SK-N-SH (cell line): ENCODE measurements at regions not wholly inside any gene's neighbourhood (a gene's known extent, or its start where the extent isn't known, plus 50 kb on each side); places are given as distances from the start of the nearest gene placed in this dataset.

ENCODE experiments used
- EP300 ChIP-seq, 2 experiments: IDR thresholded peaks; 2 replicates each; pipeline versions ENCODE4 v1.4.0 to v1.6.1; 2012; ENCODE audit warnings: borderline replicate concordance in 1 of 2, low read depth in 1 of 2, low read length in 1 of 2
- EZH2phosphoT487 ChIP-seq: fragments of 200-600 bp; sonication (generic); IDR thresholded peaks from 2 replicates; pipeline ENCODE4 v1.6.1; 2017; ENCODE audit warnings: low read depth, mixed run types, mild to moderate bottlenecking, antibody characterized with exemption, moderate library complexity, borderline replicate concordance
- FOXJ3 ChIP-seq: sonication (generic); formaldehyde crosslinking; IDR thresholded peaks from 2 replicates; pipeline ENCODE4 v1.5.1; 2020; ENCODE audit warnings: mild to moderate bottlenecking, missing genetic modification reagents
- MXI1 ChIP-seq: IDR thresholded peaks from 2 replicates; pipeline ENCODE4 v1.6.1; 2012; ENCODE audit warnings: mild to moderate bottlenecking, low read depth, low read length, improper control_type of control experiment
- NFIC ChIP-seq: IDR thresholded peaks from 2 replicates; pipeline ENCODE4 v1.4.0; 2012; ENCODE audit warnings: borderline replicate concordance
- POLR2AphosphoS5 ChIP-seq: IDR thresholded peaks from 2 replicates; pipeline ENCODE4 v1.6.1; 2012; ENCODE audit warnings: low read depth, low read length
- RAD21 ChIP-seq: IDR thresholded peaks from 2 replicates; pipeline ENCODE4 v1.6.1; 2012; ENCODE audit warnings: mild to moderate bottlenecking, low read length
- RFX5 ChIP-seq: IDR thresholded peaks from 2 replicates; pipeline ENCODE4 v1.6.1; 2012; ENCODE audit warnings: mild to moderate bottlenecking, improper control_type of control experiment, low read length
- SIN3A ChIP-seq: IDR thresholded peaks from 2 replicates; pipeline ENCODE4 v1.6.1; 2012; ENCODE audit warnings: low read depth, mild to moderate bottlenecking, low read length, moderate library complexity, borderline replicate concordance
- SMC3 ChIP-seq: IDR thresholded peaks from 2 replicates; pipeline ENCODE4 v1.6.1; 2012; ENCODE audit warnings: low read depth, low read length, improper control_type of control experiment
- TF ChIP-seq, protein P1 (sequence below): fragments of 200-600 bp; sonication (generic); IDR thresholded peaks from 2 replicates; pipeline ENCODE4 v1.6.1; 2017; ENCODE audit warnings: antibody characterized with exemption, mild to moderate bottlenecking, moderate library complexity
- TF ChIP-seq, protein P2 (sequence below): IDR thresholded peaks from 2 replicates; pipeline ENCODE4 v1.4.0; 2012; ENCODE audit warnings: low read depth
- TF ChIP-seq, protein P3 (sequence below): fragments of 150-350 bp; IDR thresholded peaks from 2 replicates; pipeline ENCODE4 v1.6.1; 2017; ENCODE audit warnings: antibody characterized with exemption, low read length, low read depth, borderline replicate concordance
- TF ChIP-seq, protein P4 (sequence below): IDR thresholded peaks from 2 replicates; pipeline ENCODE4; 2012

DNA sequence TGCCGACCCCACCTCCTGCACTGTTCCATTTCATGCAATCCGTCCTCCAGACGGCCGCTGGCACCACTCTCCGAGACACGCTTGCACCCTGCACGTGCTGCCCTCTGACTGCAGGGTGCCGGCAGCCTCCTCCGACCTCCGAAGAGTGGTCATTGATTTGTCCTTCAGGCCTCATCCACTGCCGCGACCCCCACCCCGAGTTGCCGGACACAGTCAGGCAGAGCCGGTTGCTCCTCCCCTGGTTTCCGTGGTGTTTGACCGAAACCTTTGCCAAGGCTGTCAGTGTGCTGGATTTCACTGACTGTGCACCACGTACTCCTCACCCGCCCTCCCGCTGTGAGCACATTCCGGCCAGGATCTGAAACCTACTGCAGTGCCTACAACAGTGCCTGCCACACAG is 156.4 kb upstream of the PDE10A start:
- TF ChIP-seq SIN3A: no peak
- TF ChIP-seq RAD21: no peak
- TF ChIP-seq, protein P1, sequence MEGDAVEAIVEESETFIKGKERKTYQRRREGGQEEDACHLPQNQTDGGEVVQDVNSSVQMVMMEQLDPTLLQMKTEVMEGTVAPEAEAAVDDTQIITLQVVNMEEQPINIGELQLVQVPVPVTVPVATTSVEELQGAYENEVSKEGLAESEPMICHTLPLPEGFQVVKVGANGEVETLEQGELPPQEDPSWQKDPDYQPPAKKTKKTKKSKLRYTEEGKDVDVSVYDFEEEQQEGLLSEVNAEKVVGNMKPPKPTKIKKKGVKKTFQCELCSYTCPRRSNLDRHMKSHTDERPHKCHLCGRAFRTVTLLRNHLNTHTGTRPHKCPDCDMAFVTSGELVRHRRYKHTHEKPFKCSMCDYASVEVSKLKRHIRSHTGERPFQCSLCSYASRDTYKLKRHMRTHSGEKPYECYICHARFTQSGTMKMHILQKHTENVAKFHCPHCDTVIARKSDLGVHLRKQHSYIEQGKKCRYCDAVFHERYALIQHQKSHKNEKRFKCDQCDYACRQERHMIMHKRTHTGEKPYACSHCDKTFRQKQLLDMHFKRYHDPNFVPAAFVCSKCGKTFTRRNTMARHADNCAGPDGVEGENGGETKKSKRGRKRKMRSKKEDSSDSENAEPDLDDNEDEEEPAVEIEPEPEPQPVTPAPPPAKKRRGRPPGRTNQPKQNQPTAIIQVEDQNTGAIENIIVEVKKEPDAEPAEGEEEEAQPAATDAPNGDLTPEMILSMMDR: no peak
- no peak for TF ChIP-seq EP300 (IDR thresholded peaks at IDR 0.05; ENCODE audit: borderline replicate concordance in 1 of 2, low read depth in 1 of 2, low read length in 1 of 2)
- no peak for TF ChIP-seq EZH2phosphoT487
- TF ChIP-seq FOXJ3 (CRISPR knock-in tag): no peak
- no peak for TF ChIP-seq MXI1
- TF ChIP-seq, protein P2, sequence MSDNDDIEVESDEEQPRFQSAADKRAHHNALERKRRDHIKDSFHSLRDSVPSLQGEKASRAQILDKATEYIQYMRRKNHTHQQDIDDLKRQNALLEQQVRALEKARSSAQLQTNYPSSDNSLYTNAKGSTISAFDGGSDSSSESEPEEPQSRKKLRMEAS: no peak
- TF ChIP-seq RFX5: no peak
- TF ChIP-seq, protein P3, sequence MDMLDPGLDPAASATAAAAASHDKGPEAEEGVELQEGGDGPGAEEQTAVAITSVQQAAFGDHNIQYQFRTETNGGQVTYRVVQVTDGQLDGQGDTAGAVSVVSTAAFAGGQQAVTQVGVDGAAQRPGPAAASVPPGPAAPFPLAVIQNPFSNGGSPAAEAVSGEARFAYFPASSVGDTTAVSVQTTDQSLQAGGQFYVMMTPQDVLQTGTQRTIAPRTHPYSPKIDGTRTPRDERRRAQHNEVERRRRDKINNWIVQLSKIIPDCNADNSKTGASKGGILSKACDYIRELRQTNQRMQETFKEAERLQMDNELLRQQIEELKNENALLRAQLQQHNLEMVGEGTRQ: no peak
- no peak for TF ChIP-seq SMC3
- TF ChIP-seq NFIC: no peak
- TF ChIP-seq, protein P4, sequence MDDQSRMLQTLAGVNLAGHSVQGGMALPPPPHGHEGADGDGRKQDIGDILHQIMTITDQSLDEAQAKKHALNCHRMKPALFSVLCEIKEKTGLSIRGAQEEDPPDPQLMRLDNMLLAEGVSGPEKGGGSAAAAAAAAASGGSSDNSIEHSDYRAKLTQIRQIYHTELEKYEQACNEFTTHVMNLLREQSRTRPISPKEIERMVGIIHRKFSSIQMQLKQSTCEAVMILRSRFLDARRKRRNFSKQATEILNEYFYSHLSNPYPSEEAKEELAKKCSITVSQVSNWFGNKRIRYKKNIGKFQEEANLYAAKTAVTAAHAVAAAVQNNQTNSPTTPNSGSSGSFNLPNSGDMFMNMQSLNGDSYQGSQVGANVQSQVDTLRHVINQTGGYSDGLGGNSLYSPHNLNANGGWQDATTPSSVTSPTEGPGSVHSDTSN: no peak
- no peak for TF ChIP-seq POLR2AphosphoS5
